Endothelial cell of umbilical vein (primary cell): ENCODE measurements at regions not wholly inside any gene's neighbourhood (a gene's known extent, or its start where the extent isn't known, plus 50 kb on each side); places are given as distances from the start of the nearest gene placed in this dataset.

Source experiments
- BruUV-seq: library from RNA; stranded (reverse); fragments of 400-500 nt; replicated peaks from 2 replicates; lab custom pipeline; 2021; lab: Mats Ljungman, UMichigan
- CTCF ChIA-PET: fragments of 300-600, 350-600 bp; sonication (Branson Sonifier 250); formaldehyde crosslinking; loops from one replicate; lab custom pipeline; 2021; ENCODE audit warnings: antibody characterized with exemption, inconsistent platforms; lab: Charles Lee
- POLR2A ChIA-PET: fragments of 300-600, 350-600 bp; sonication (Branson Sonifier 250); formaldehyde crosslinking; loops from one replicate; lab custom pipeline; 2021; ENCODE audit warnings: antibody characterized with exemption, inconsistent platforms; lab: Charles Lee
- DNase-seq: peaks from one replicate; pipeline ENCODE4 v3.0.0-alpha.2; 2011; ENCODE audit warnings: low read depth, low spot score
- FAIRE-seq: peaks from 2 replicates; lab custom pipeline; 2011; peaks lifted over from hg19 to GRCh38; lab: Jason Lieb, UNC
- H2AFZ ChIP-seq: 2 replicates; pipeline ENCODE4 v1.6.0; 2012; ENCODE audit warnings: low read depth, low read length, control low read depth, inconsistent platforms
- H3K27ac ChIP-seq: 2 replicates; pipeline ENCODE4 v1.5.1; 2011; ENCODE audit warnings: low read depth, mild to moderate bottlenecking, control low read depth, low read length, moderate library complexity; ENCODE audit not compliant: insufficient read depth
- H3K27me3 ChIP-seq, 2 experiments: 2 replicates each; pipeline versions ENCODE4 v1.6.0 to v1.6.1; 2011; ENCODE audit warnings: low read length in 2 of 2, mixed read lengths in 1 of 2; ENCODE audit not compliant: control insufficient read depth in 2 of 2, insufficient read depth in 2 of 2
- H3K36me3 ChIP-seq, 2 experiments: 2 replicates in 1 of 2; 3 replicates in 1 of 2; pipeline ENCODE4 v1.5.1; 2011; ENCODE audit warnings: low read length in 2 of 2, mild to moderate bottlenecking in 1 of 2, moderate library complexity in 1 of 2; ENCODE audit not compliant: control insufficient read depth in 2 of 2, insufficient read depth in 2 of 2; ENCODE audit errors: extremely low read depth in 1 of 2
- H3K4me1 ChIP-seq: 3 replicates; pipeline ENCODE4 v1.5.1; 2011; ENCODE audit warnings: mild to moderate bottlenecking, low read length; ENCODE audit not compliant: control insufficient read depth, insufficient read depth; ENCODE audit errors: extremely low read depth
- H3K4me2 ChIP-seq: 2 replicates; pipeline ENCODE4 v1.6.1; 2011; ENCODE audit warnings: low read length, control low read depth, mixed read lengths; ENCODE audit not compliant: insufficient read depth
- H3K4me3 ChIP-seq, 3 experiments: fragments of 200-600 bp in 1 of 3; sonication (generic), shearing (Covaris generic) in 1 of 3; replicated peaks in 1 of 3; 2 replicates each; pipeline ENCODE4 v1.5.1; 2011 to 2016; ENCODE audit warnings: control low read depth in 3 of 3, low read length in 3 of 3, mild to moderate bottlenecking in 2 of 3, inconsistent platforms in 1 of 3, low read depth in 1 of 3, moderate library complexity in 1 of 3; ENCODE audit not compliant: insufficient read depth in 1 of 3
- H3K79me2 ChIP-seq: 2 replicates; pipeline ENCODE4 v1.6.0; 2012; ENCODE audit warnings: low read length, inconsistent platforms; ENCODE audit not compliant: control insufficient read depth, insufficient read depth
- H3K9ac ChIP-seq: replicated peaks from 2 replicates; pipeline ENCODE3; 2011; ENCODE audit warnings: low read length, control low read depth; ENCODE audit not compliant: insufficient read depth; ENCODE audit errors: extremely low read depth
- H3K9me1 ChIP-seq: replicated peaks from 3 replicates; pipeline ENCODE4 v1.6.0; 2011; ENCODE audit warnings: mild to moderate bottlenecking, low read length; ENCODE audit not compliant: control insufficient read depth, insufficient read depth; ENCODE audit errors: extremely low read depth
- H3K9me3 ChIP-seq: replicated peaks from 2 replicates; pipeline ENCODE4 v1.5.1; 2012; ENCODE audit warnings: low read length, inconsistent platforms; ENCODE audit not compliant: control insufficient read depth, insufficient read depth
- H4K20me1 ChIP-seq: replicated peaks from 2 replicates; pipeline ENCODE3; 2011; ENCODE audit warnings: mild to moderate bottlenecking, low read length; ENCODE audit not compliant: control insufficient read depth, insufficient read depth; ENCODE audit errors: extremely low read depth
- EZH2 ChIP-seq: IDR thresholded peaks from 2 replicates; pipeline ENCODE4 v1.6.1; 2012; ENCODE audit warnings: borderline replicate concordance, low read depth, mild to moderate bottlenecking, moderate library complexity, low read length, inconsistent platforms; ENCODE audit not compliant: severe bottlenecking
- FOS ChIP-seq: IDR thresholded peaks from 2 replicates; pipeline ENCODE4 v1.6.1; 2011; ENCODE audit warnings: mild to moderate bottlenecking, low read length, moderate library complexity, borderline replicate concordance; ENCODE audit not compliant: insufficient read depth
- GATA2 ChIP-seq: IDR thresholded peaks from 2 replicates; pipeline ENCODE4 v1.7.0; 2011; ENCODE audit warnings: low read depth, mild to moderate bottlenecking, moderate library complexity, mixed read lengths, low read length; ENCODE audit not compliant: insufficient read length, insufficient read depth
- JUN ChIP-seq: IDR thresholded peaks from 2 replicates; pipeline ENCODE4 v1.6.1; 2011; ENCODE audit warnings: borderline replicate concordance, low read depth; ENCODE audit not compliant: insufficient read length, insufficient read depth
- MYC ChIP-seq: IDR thresholded peaks from one replicate; pipeline ENCODE4 v1.6.1; 2011; ENCODE audit warnings: mild to moderate bottlenecking, low read depth, low read length
- POLR2A ChIP-seq: IDR thresholded peaks from 2 replicates; pipeline ENCODE4 v1.6.1; 2012; ENCODE audit warnings: low read depth, mild to moderate bottlenecking, control low read depth, low read length
- POLR2AphosphoS5 ChIP-seq: IDR thresholded peaks from 2 replicates; pipeline ENCODE4 v1.6.1; 2012; ENCODE audit warnings: low read depth, mild to moderate bottlenecking, control low read depth, low read length, moderate library complexity; ENCODE audit not compliant: insufficient read depth
- dilution Hi-C: fragments of 300-500 bp; cut with MboI; formaldehyde crosslinking; loops from one replicate; pipeline ENCODE4 v1.15.0; 2019; ENCODE audit warnings: low sequenced_read_pairs; ENCODE audit not compliant: extremely low pct_ligation_motif_present
- intact Hi-C: fragments of 100-400 bp; cut with micrococcal nuclease; formaldehyde crosslinking; loops from one replicate; pipeline ENCODE4 v1.10.0; 2022
- TF ChIP-seq, protein P1 (sequence below): IDR thresholded peaks from 2 replicates; pipeline ENCODE4 v1.6.1; 2011; ENCODE audit not compliant: insufficient read depth, insufficient read length
- TF ChIP-seq, protein P2 (sequence below), 2 donors: IDR thresholded peaks; 1 replicate in 1 of 2; 2 replicates in 1 of 2; pipeline ENCODE4 v1.5.1; 2011; ENCODE audit warnings: low read length in 2 of 2, mild to moderate bottlenecking in 2 of 2, moderate library complexity in 2 of 2, control low read depth in 1 of 2, inconsistent platforms in 1 of 2, low read depth in 1 of 2; ENCODE audit not compliant: insufficient read depth in 1 of 2; ENCODE audit errors: extremely low read depth in 1 of 2

DNA sequence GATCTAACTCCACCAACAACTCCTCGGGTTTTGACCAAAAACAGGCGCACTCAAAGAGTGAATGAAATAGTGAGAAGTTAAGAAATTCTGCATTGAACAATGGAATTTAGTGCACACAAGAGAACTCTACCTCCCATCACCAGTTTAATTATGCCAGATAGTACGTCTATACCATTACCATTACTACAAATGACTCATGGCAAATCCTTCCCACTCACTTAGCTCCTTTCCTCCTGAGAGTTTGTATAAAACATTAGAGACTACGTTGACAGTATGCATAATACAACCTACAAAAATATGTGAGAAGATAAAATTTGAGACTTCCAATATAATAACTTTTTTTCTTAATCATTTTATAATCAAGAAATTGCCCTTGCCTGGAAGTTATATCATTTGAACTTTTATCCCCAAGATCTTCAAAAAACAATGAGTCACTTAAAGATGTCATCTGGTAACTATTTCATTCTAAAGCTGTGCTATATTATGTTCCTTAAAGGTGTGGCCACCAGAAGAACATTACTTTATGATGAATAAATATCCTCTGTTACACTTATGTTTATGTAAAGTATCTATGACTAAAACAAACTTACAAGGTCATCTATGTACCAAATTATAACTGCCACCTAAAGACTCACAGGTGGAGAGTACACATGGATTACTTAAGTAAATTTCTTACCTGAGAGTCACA lies 297.9 kb upstream of the PTGER4 start:
- H4K20me1 ChIP-seq = no peaks in the 10 kb centered on the region
- H3K4me2 ChIP-seq = peak overlapping the region; percentile 8
- TF ChIP-seq JUN (peak; percentile 39), GATA2 (peak; percentile 86), FOS (peak; percentile 63)
- TF ChIP-seq, protein P1, sequence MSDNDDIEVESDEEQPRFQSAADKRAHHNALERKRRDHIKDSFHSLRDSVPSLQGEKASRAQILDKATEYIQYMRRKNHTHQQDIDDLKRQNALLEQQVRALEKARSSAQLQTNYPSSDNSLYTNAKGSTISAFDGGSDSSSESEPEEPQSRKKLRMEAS = no peak
- ChIA-PET CTCF (interaction anchor here (0.6 kb wide), 1 partner anchor 299 kb away, joined by 3 read pairs; no protein-coding TSS in a partner anchor), POLR2A (no interaction called here)
- peak overlapping the region; percentile 30 for H3K27ac ChIP-seq
- H3K27me3 ChIP-seq = no peaks in the 10 kb centered on the region
- BruUV-seq = TSS peak; percentile 54
- H3K9me3 ChIP-seq = no peaks in the 10 kb centered on the region
- DNase-seq (peak; percentile 51), FAIRE-seq (no peak)
- H3K4me1 ChIP-seq = peaks cover 11% of the 10 kb centered on the region
- no peaks in the 10 kb centered on the region for H3K9me1 ChIP-seq
- no peak overlapping the region for H3K4me3 ChIP-seq
- no peak overlapping the region for H3K9ac ChIP-seq
- no peak overlapping the region for H2AFZ ChIP-seq
- intact Hi-C loops (loop anchor here (1.0 kb wide), 1 partner anchor 28 kb away; no protein-coding TSS in a partner anchor), dilution Hi-C loops (no loop called here)
- no peaks in the 10 kb centered on the region for H3K79me2 ChIP-seq
- H3K36me3 ChIP-seq = no peaks in the 10 kb centered on the region

DNA sequence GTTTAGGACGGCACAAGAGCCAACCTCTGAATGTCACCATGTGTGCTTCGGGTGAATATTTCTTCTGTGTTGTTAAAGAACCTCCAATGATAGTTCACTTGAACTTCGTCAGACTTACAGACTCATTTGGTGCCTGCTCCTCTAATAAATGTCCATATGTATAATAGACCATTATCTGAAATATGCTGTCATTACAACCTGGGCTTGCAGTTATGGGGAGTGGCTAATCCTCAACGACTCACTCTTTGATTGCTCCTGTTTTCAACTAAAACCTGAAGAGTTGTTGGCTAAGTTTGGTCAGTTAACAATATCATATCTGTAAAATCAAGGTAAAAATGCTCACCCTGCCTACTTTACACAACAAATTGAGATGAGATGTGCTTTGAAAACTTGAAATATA lies 298.7 kb upstream of the PTGER4 start:
- dilution Hi-C loops = no loop called here
- no TSS peak for BruUV-seq
- Histone ChIP-seq H3K79me2 (no peaks in the 10 kb centered on the region), H3K27me3 (no peaks in the 10 kb centered on the region), H3K4me1 (peaks cover 11% of the 10 kb centered on the region), H3K9ac (no peak overlapping the region), H3K36me3 (no peaks in the 10 kb centered on the region), H2AFZ (no peak overlapping the region), H3K9me3 (no peaks in the 10 kb centered on the region), H3K4me2 (no peak overlapping the region), H3K9me1 (no peaks in the 10 kb centered on the region), H3K4me3 (no peak overlapping the region), H4K20me1 (no peaks in the 10 kb centered on the region), H3K27ac (no peak overlapping the region)
- intact Hi-C loops = no loop called here
- TF ChIP-seq MYC = no peak
- TF ChIP-seq POLR2A = no peak
- TF ChIP-seq, protein P2, sequence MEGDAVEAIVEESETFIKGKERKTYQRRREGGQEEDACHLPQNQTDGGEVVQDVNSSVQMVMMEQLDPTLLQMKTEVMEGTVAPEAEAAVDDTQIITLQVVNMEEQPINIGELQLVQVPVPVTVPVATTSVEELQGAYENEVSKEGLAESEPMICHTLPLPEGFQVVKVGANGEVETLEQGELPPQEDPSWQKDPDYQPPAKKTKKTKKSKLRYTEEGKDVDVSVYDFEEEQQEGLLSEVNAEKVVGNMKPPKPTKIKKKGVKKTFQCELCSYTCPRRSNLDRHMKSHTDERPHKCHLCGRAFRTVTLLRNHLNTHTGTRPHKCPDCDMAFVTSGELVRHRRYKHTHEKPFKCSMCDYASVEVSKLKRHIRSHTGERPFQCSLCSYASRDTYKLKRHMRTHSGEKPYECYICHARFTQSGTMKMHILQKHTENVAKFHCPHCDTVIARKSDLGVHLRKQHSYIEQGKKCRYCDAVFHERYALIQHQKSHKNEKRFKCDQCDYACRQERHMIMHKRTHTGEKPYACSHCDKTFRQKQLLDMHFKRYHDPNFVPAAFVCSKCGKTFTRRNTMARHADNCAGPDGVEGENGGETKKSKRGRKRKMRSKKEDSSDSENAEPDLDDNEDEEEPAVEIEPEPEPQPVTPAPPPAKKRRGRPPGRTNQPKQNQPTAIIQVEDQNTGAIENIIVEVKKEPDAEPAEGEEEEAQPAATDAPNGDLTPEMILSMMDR (IDR thresholded peaks at IDR 0.05; ENCODE audit: extremely low read depth in 1 of 2, insufficient read depth in 1 of 2, low read depth in 1 of 2, low read length in 2 of 2) = no peak
- TF ChIP-seq EZH2 = no peak
- TF ChIP-seq FOS = no peak
- TF ChIP-seq GATA2 = no peak
- TF ChIP-seq POLR2AphosphoS5 = no peak
- TF ChIP-seq, protein P1 = no peak
- no peak for TF ChIP-seq JUN
- CTCF ChIA-PET = interaction anchor here (0.6 kb wide), 1 partner anchor 299 kb away, joined by 3 read pairs; no protein-coding TSS in a partner anchor
- POLR2A ChIA-PET = no interaction called here
- DNase-seq (no peak), FAIRE-seq (no peak)
